Spleen (tissue), 7 donors: ENCODE measurements at regions not wholly inside any gene's neighbourhood (a gene's known extent, or its start where the extent isn't known, plus 50 kb on each side); places are given as distances from the start of the nearest gene placed in this dataset.

ENCODE experiments used
- POLR2A ChIP-seq, 3 donors: fragments of 450-650 bp; IDR thresholded peaks; one replicate each; pipeline ENCODE4 v1.5.1; 2017; ENCODE audit warnings: antibody characterized with exemption in 3 of 3, mild to moderate bottlenecking in 1 of 3
- TF ChIP-seq, protein P1 (sequence below), 11 experiments: fragments of 200-600 bp in 7 of 11; fragments of 450-650 bp in 4 of 11; sonication (generic) in 4 of 11; IDR thresholded peaks in 8 of 11; conservative IDR thresholded peaks in 3 of 11; 1 replicate in 7 of 11; 2 replicates in 4 of 11; pipeline versions ENCODE4 v1.4.0 to v1.8.0; 2016 to 2021; ENCODE audit warnings: antibody characterized with exemption in 11 of 11, inconsistent platforms in 4 of 11, mild to moderate bottlenecking in 1 of 11
- donor health status: DM: no; HTN: no; CAD: no; lungs with moderate emphysema.
- donor health status: DM: no; HTN: no; CAD: no.
- donor health status: DM: no; HTN: no; CAD: no.

- TF ChIP-seq, protein P1, sequence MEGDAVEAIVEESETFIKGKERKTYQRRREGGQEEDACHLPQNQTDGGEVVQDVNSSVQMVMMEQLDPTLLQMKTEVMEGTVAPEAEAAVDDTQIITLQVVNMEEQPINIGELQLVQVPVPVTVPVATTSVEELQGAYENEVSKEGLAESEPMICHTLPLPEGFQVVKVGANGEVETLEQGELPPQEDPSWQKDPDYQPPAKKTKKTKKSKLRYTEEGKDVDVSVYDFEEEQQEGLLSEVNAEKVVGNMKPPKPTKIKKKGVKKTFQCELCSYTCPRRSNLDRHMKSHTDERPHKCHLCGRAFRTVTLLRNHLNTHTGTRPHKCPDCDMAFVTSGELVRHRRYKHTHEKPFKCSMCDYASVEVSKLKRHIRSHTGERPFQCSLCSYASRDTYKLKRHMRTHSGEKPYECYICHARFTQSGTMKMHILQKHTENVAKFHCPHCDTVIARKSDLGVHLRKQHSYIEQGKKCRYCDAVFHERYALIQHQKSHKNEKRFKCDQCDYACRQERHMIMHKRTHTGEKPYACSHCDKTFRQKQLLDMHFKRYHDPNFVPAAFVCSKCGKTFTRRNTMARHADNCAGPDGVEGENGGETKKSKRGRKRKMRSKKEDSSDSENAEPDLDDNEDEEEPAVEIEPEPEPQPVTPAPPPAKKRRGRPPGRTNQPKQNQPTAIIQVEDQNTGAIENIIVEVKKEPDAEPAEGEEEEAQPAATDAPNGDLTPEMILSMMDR (IDR thresholded peaks at IDR 0.05 in 8 of 11, conservative IDR thresholded peaks at IDR 0.05 in 3 of 11) = no peak
- no peak for TF ChIP-seq POLR2A (IDR thresholded peaks at IDR 0.05)
Measured at GRCh38 chr13:71244161-71244560, 622.8 kb downstream of the DACH1 start.
